Transverse colon (tissue), 4 donors: ENCODE measurements at regions not wholly inside any gene's neighbourhood (a gene's known extent, or its start where the extent isn't known, plus 50 kb on each side); places are given as distances from the start of the nearest gene placed in this dataset.

Experiments used
- DNase-seq: peaks from one replicate; pipeline ENCODE4 v3.0.0-alpha.2; 2019
- H3K27ac ChIP-seq, 4 donors: fragments of 200-600 bp; sonication (generic); 2 replicates each; pipeline ENCODE4 v1.5.1; 2016 to 2018; ENCODE audit warnings: inconsistent platforms in 4 of 4
- H3K27me3 ChIP-seq: fragments of 200-600 bp; sonication (generic); 2 replicates; pipeline ENCODE4 v1.5.1; 2017; ENCODE audit warnings: inconsistent platforms
- H3K36me3 ChIP-seq, 4 donors: fragments of 200-600 bp; sonication (generic); 2 replicates each; pipeline ENCODE4 v1.5.1; 2017 to 2019; ENCODE audit warnings: inconsistent platforms in 4 of 4
- H3K4me1 ChIP-seq, 4 donors: fragments of 200-600 bp; sonication (generic); 2 replicates each; pipeline ENCODE4 v1.5.1; 2017 to 2020; ENCODE audit warnings: inconsistent platforms in 4 of 4
- H3K4me3 ChIP-seq, 4 donors: fragments of 200-600 bp; sonication (generic); 1 replicate in 1 of 4; 2 replicates in 3 of 4; pipeline versions ENCODE4 v1.5.1 to v1.6.1; 2017 to 2019; ENCODE audit warnings: inconsistent platforms in 4 of 4
- H3K9me3 ChIP-seq, 2 donors: fragments of 200-600 bp; sonication (generic); 2 replicates each; pipeline ENCODE4 v1.5.1; 2017 to 2019; ENCODE audit warnings: inconsistent platforms in 2 of 2
- CTCF ChIP-seq, 5 experiments: fragments of 200-600 bp in 3 of 5; fragments of 450-650 bp in 2 of 5; sonication (generic) in 3 of 5; IDR thresholded peaks; 1 replicate in 2 of 5; 2 replicates in 3 of 5; pipeline ENCODE4 v1.5.1; 2016 to 2017; ENCODE audit warnings: antibody characterized with exemption in 5 of 5, inconsistent platforms in 3 of 5, mild to moderate bottlenecking in 2 of 5, moderate library complexity in 1 of 5
- EP300 ChIP-seq: sonication (generic); formaldehyde crosslinking; IDR thresholded peaks from one replicate; pipeline ENCODE4 v1.6.1; 2017; ENCODE audit warnings: antibody characterized with exemption, low read depth
- POLR2A ChIP-seq: fragments of 450-650 bp; IDR thresholded peaks from one replicate; pipeline ENCODE4 v1.6.1; 2016; ENCODE audit warnings: antibody characterized with exemption, mild to moderate bottlenecking, moderate library complexity
- POLR2AphosphoS5 ChIP-seq, 3 donors: sonication (generic); formaldehyde crosslinking; IDR thresholded peaks; one replicate each; pipeline ENCODE4 v1.6.1; 2016; ENCODE audit warnings: antibody characterized with exemption in 3 of 3
- WGBS, 2 donors: methylation state at CpG; one replicate each; pipeline ENCODE4 v1.1.5; 2018; ENCODE audit warnings: low coverage in 1 of 2; 5-methylcytosine and 5-hydroxymethylcytosine counted together
- in situ Hi-C, 4 donors: fragments of 200-750 bp; cut with MboI; loops; one replicate each; pipeline versions ENCODE4 v1.15.0 to v1.15.1; 2017; ENCODE audit warnings: low sequenced_read_pairs in 3 of 4, low pct_ligation_motif_present in 1 of 4, low pct_unique_long_range_greater_than_20kb in 1 of 4
- intact Hi-C: fragments of 100-400 bp; cut with DNase I; formaldehyde crosslinking; loops from one replicate; pipeline ENCODE4 v1.15.1; 2023; ENCODE audit warnings: low total_unique reads

DNA sequence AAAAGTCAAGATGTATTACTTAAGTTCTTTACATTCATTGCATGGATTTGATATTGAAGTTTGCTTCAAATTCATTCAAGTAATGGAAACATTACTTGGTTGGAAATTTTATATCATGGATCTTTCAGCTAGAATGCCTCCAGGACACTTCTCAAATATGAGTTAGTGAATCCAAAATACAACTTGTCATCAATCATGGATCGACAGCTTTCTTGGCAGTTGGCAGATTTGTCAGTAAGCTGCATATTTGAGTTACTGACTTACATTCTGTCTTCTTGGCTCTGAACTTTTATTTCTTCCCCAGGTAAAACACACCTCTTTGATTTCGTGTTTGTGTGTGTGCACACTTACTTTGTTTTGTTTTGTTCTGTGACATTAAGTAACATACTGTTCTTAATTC, 1171.1 kb downstream of the TAF11L14 start:
- H3K27ac ChIP-seq: no peak overlapping the region
- H3K4me1 ChIP-seq: no peaks in the 10 kb centered on the region
- no peak for DNase-seq
- no peaks in the 10 kb centered on the region for H3K9me3 ChIP-seq
- TF ChIP-seq CTCF (IDR thresholded peaks at IDR 0.05) (no peak), POLR2AphosphoS5 (IDR thresholded peaks at IDR 0.05) (no peak), POLR2A (no peak), EP300 (no peak)
- H3K27me3 ChIP-seq: no peaks in the 10 kb centered on the region
- 31 to 55% methylated on average over 2 of the region's 2 CpGs for WGBS, 2 donors
- no peaks in the 10 kb centered on the region for H3K36me3 ChIP-seq
- intact Hi-C loops: no loop called here
- no peak overlapping the region for H3K4me3 ChIP-seq
- in situ Hi-C loops: no loop called here

DNA sequence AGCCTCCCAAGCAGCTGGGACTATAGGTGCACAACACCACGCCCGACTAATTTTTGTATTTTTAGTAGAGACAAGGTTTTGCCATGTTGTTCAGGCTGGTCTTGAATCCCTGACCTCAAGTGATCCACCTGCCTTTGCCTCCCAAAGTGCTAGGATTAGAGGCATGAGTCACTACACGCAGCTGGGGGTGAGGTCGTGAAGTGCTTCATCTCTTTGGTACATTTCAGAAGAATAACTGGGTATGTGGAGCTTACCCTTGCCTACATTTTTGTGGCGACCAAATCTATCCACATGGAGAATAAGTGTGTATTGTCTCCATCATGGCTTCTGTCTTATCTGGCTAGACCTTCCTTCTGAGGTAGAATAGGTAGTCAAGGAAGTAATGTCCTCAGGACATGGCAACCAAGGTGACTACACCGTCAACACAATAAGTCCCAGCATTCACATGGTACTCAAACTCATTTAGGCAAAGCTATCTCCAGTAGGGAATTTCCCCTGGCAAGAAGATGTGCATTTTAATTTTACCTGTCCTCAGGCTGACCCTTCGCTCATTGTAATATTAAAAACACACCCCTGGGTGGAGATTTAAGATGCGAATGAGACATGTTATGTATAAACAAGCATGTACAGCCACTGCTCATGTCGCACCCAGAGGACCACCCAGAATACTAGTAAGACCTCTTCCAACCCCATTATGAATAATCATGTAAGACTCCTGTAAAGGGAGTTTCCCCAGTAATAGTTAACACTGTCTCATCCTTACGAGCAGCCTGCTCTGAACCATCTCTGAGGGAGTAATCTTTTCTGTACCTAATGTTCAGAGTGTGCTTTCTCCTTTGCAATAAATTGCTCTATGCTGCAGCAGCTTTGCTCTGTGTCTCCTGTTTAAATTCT, 1173.2 kb downstream of the TAF11L14 start:
- Histone ChIP-seq H3K9me3 (no peaks in the 10 kb centered on the region), H3K4me3 (no peak overlapping the region), H3K27ac (no peak overlapping the region), H3K4me1 (no peaks in the 10 kb centered on the region), H3K27me3 (no peaks in the 10 kb centered on the region), H3K36me3 (no peaks in the 10 kb centered on the region)
- WGBS, 2 donors: 84 to 87% methylated on average over 5 to 10 of the region's 10 CpGs
- DNase-seq: no peak
- intact Hi-C loops (no loop called here), in situ Hi-C loops (no loop called here)
- TF ChIP-seq CTCF (IDR thresholded peaks at IDR 0.05): no peak
- no peak for TF ChIP-seq POLR2A
- no peak for TF ChIP-seq EP300
- TF ChIP-seq POLR2AphosphoS5 (IDR thresholded peaks at IDR 0.05): no peak

DNA sequence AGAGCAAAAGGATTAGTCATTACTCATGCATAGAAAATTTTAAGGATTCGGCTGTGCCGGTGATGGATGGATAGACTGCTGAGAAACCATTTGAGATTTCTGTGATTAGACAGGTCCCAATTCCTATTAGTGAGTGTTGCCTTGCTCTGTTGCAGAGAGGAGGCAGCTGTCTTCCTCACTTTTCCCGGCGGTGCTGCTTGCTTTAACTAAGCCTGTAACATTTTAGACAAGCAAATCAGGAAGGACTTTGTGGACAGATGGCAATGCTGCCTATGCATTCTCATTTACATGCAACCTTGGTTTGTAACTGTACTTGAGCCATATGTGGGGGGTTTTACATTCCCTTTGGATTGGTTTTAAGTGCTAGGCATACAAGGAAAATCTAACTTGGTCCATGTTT, 1176.3 kb downstream of the CDH18 start:
- in situ Hi-C loops: no loop called here
- WGBS, 2 donors: 63 to 66% methylated on average over 3 to 4 of the region's 4 CpGs

GRCh38 chr5:18828351-18828750, 1159.6 kb downstream of the CDH18 start:
- H3K4me1 ChIP-seq: no peaks in the 10 kb centered on the region
- no peak overlapping the region for H3K27ac ChIP-seq
- no peak for DNase-seq
- H3K9me3 ChIP-seq: no peaks in the 10 kb centered on the region
- no peaks in the 10 kb centered on the region for H3K27me3 ChIP-seq
- WGBS, 2 donors: 67 to 89% methylated on average over 1 of the region's 1 CpG
- in situ Hi-C loops (no loop called here), intact Hi-C loops (no loop called here)
- TF ChIP-seq CTCF (IDR thresholded peaks at IDR 0.05): no peak
- TF ChIP-seq EP300: no peak
- TF ChIP-seq POLR2AphosphoS5 (IDR thresholded peaks at IDR 0.05): no peak
- TF ChIP-seq POLR2A: no peak
- H3K4me3 ChIP-seq: no peak overlapping the region
- H3K36me3 ChIP-seq: no peaks in the 10 kb centered on the region

More for the DNA sequence above, 1176.3 kb downstream of the CDH18 start:
- intact Hi-C loops: no loop called here
- Histone ChIP-seq H3K4me1 (no peaks in the 10 kb centered on the region), H3K4me3 (no peak overlapping the region), H3K27me3 (no peaks in the 10 kb centered on the region), H3K9me3 (no peaks in the 10 kb centered on the region), H3K27ac (no peak overlapping the region), H3K36me3 (no peaks in the 10 kb centered on the region)
- TF ChIP-seq POLR2AphosphoS5 (IDR thresholded peaks at IDR 0.05): no peak
- no peak for TF ChIP-seq POLR2A
- no peak for TF ChIP-seq CTCF (IDR thresholded peaks at IDR 0.05)
- no peak for TF ChIP-seq EP300
- no peak for DNase-seq
